ENCODE measurements at regions not wholly inside any gene's neighbourhood (a gene's known extent, or its start where the extent isn't known, plus 50 kb on each side); places are given as distances from the start of the nearest gene placed in this dataset.

- TF ChIP-seq CTCF (conservative IDR thresholded peaks at IDR 0.05; ENCODE audit: low read length), result no peak
- DNase-seq (ENCODE audit: low read depth), result no peak
- H3K4me3 ChIP-seq (ENCODE audit: low read length), result no peak overlapping the region
Measured at GRCh38 chr4:112842513-112842912, 205.6 kb downstream of the LARP7 start.

- DNase-seq (ENCODE audit: low read depth), result no peak
- H3K4me3 ChIP-seq (ENCODE audit: low read length), result no peak overlapping the region
- TF ChIP-seq CTCF (conservative IDR thresholded peaks at IDR 0.05; ENCODE audit: low read length), result no peak
Measured at GRCh38 chr4:112845386-112845785, 204.1 kb upstream of the ANK2 start.

- no peak overlapping the region for H3K4me3 ChIP-seq (ENCODE audit: low read length)
- no peak for DNase-seq (ENCODE audit: low read depth)
- TF ChIP-seq CTCF (conservative IDR thresholded peaks at IDR 0.05; ENCODE audit: low read length), result no peak
Measured at GRCh38 chr4:112847045-112847444, 202.4 kb upstream of the ANK2 start.

DNA sequence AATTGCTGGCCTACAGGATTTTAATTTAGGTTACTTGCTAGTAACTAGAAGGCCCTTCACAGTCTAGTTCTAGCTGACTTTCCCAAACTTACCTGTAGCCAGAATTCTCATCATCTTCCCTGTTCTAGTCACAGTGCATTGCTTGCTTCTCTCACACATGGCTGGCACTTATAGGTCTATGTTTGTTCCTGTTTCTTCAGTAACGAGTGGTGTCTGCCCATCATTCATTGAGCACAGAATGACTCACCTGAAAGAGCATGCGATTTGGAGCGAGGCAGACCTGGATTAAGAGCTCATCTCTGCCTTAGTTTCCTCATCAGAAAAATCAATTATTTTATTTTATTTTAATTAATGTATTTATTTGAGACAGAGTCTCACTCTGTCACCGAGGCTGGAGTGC, 201.7 kb upstream of the ANK2 start:
- no peak overlapping the region for H3K4me3 ChIP-seq (ENCODE audit: low read length)
- no peak for TF ChIP-seq CTCF (conservative IDR thresholded peaks at IDR 0.05; ENCODE audit: low read length)
- DNase-seq (ENCODE audit: low read depth), result no peak

DNA sequence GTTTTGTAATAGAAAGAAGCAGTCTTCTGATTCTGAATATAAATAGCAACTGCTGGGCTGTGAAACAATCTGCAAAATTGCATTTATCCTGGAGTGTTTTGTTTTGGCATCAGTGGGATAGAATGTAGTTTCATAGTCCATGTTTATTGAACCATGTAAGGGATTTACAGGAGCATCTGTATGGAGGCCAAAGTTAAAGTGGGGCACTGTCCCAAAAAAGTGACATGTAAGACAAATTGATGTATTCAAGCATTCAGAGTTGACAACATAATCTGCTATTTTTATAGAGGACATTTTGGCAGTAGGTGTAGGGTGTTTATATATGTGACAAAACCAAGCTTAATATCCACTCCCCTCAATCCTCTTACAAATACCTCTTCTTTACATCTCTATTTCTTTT, 200.5 kb upstream of the ANK2 start:
- TF ChIP-seq CTCF (conservative IDR thresholded peaks at IDR 0.05; ENCODE audit: low read length), result no peak
- no peak overlapping the region for H3K4me3 ChIP-seq (ENCODE audit: low read length)
- DNase-seq (ENCODE audit: low read depth), result no peak

DNA sequence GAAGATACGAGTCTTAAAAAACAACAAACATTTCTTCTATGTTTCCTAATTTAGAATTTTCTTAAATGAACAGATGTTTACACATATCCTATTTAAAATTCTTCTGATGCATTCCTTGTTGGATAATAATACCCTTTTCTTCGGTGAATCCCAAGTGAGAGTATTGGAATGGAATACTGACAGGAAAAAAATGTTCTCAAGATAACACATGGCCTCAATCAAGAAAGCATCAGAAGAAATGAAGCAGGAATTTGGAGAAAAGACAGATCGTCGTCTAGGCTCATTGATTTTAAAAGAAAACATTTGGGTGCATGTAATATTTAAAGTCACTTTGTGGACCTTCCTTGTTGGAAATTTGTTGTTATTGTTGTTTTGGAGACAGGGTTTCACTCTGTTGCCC, 196.9 kb upstream of the ANK2 start:
- TF ChIP-seq CTCF (conservative IDR thresholded peaks at IDR 0.05; ENCODE audit: low read length), result no peak
- no peak overlapping the region for H3K4me3 ChIP-seq (ENCODE audit: low read length)
- DNase-seq (ENCODE audit: low read depth), result peak; percentile 41

GRCh38 chr4:112853662-112854256, 195.7 kb upstream of the ANK2 start:
- TF ChIP-seq CTCF (conservative IDR thresholded peaks at IDR 0.05; ENCODE audit: low read length), result peak; percentile 59
- no peak for DNase-seq (ENCODE audit: low read depth)
- H3K4me3 ChIP-seq (ENCODE audit: low read length), result no peak overlapping the region

Measured in AG10803 (cell line).